Astrocyte of the spinal cord (primary cell): ENCODE measurements at regions not wholly inside any gene's neighbourhood (a gene's known extent, or its start where the extent isn't known, plus 50 kb on each side); places are given as distances from the start of the nearest gene placed in this dataset.

Source experiments
- DNase-seq: peaks from one replicate; pipeline ENCODE4 v3.0.0; 2011; ENCODE audit warnings: low read depth, low spot score
- H3K4me3 ChIP-seq: 2 replicates; pipeline ENCODE4 v1.5.1; 2011; ENCODE audit warnings: low read depth, mild to moderate bottlenecking, low read length, moderate library complexity
- in situ Hi-C: cut with HindIII; loops from 2 replicates; pipeline ENCODE4 v1.10.0; 2017; ENCODE audit warnings: low sequenced_read_pairs
- TF ChIP-seq, protein P1 (sequence below): IDR thresholded peaks from 2 replicates; pipeline ENCODE4 v1.5.1; 2012; ENCODE audit warnings: low read depth, mild to moderate bottlenecking, low read length, inconsistent platforms

DNA sequence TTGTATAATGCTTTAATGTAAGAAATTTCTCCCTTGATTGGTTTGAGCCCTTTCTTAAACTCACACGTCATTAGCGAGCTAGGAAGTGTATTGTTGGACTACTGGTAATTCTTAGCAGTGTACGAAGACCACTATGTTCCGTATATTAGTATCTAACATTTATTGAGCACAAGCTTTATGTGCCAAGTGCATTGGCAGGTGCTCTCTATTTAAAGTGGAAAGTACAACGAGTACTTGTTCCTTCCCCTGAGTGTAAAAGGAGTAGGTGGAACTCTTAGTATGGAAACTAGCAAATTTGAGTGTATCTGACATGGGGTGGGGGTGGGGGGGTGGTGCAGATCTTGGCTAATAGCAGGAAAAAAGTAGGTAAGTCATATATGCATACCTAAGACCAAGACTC, 594.7 kb downstream of the FGF9 start:
- in situ Hi-C loops: no loop called here
- no peak for DNase-seq

GRCh38 chr13:22270881-22271280, 600.0 kb downstream of the FGF9 start:
- TF ChIP-seq, protein P1, sequence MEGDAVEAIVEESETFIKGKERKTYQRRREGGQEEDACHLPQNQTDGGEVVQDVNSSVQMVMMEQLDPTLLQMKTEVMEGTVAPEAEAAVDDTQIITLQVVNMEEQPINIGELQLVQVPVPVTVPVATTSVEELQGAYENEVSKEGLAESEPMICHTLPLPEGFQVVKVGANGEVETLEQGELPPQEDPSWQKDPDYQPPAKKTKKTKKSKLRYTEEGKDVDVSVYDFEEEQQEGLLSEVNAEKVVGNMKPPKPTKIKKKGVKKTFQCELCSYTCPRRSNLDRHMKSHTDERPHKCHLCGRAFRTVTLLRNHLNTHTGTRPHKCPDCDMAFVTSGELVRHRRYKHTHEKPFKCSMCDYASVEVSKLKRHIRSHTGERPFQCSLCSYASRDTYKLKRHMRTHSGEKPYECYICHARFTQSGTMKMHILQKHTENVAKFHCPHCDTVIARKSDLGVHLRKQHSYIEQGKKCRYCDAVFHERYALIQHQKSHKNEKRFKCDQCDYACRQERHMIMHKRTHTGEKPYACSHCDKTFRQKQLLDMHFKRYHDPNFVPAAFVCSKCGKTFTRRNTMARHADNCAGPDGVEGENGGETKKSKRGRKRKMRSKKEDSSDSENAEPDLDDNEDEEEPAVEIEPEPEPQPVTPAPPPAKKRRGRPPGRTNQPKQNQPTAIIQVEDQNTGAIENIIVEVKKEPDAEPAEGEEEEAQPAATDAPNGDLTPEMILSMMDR: no peak
- in situ Hi-C loops: no loop called here
- no peak overlapping the region for H3K4me3 ChIP-seq
- DNase-seq: no peak

More for the DNA sequence above, 594.7 kb downstream of the FGF9 start:
- no peak overlapping the region for H3K4me3 ChIP-seq
- TF ChIP-seq, protein P1: no peak

DNA sequence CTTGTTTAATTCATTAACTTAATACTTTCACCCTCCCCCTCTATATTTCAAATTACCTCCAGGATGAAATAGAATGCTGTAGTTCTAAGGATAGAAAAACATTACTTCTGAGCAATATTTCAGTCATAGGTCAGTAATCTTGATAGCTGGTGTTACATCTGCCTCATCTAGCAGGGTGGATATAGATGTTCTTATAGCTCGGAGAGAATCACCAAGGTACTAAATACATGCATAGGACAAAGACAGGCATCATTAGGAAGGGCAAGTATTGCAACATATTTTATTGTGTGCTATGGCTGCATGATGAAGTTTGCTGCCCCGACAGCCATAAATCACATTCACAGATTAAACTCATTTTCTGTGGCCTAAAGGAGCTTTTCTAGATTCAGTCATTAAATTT, 601.0 kb downstream of the FGF9 start:
- no peak for DNase-seq
- TF ChIP-seq, protein P1: no peak
- in situ Hi-C loops: no loop called here
- no peak overlapping the region for H3K4me3 ChIP-seq

- no peak for DNase-seq
- TF ChIP-seq, protein P1: no peak
- in situ Hi-C loops: no loop called here
- no peak overlapping the region for H3K4me3 ChIP-seq
Observed at GRCh38 chr13:22275393-22275792, 604.5 kb downstream of the FGF9 start.

GRCh38 chr13:22276616-22277015, 605.7 kb downstream of the FGF9 start:
- DNase-seq: no peak
- H3K4me3 ChIP-seq: no peak overlapping the region
- TF ChIP-seq, protein P1: no peak
- in situ Hi-C loops: no loop called here

DNA sequence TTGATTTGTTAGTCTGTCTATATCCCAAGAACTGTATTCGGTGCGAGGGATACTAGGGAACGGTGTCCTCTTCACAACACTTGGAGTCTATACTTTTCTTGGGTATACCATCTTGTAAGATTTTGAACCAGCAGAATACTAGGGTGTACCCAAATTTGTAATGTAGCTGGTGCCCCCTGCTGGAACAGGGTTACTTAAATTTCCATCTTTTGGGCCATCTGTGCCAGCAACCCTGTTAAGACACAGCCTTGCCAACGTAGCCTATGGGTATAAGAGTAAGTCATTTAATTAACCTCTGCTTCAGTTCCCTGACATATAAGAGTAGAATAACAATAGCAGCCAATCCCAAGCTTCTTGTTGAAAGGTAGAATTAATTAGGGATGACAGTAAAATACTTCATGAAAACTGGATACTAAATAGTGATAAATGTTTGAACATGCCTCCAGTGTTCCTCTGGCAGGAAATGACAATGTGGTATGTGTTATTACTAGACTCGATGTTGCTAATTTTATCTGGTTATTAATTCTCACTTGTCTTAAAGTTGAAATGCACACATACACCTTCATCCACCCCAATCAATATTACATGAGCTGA, 607.6 kb downstream of the FGF9 start:
- H3K4me3 ChIP-seq: no peak overlapping the region
- TF ChIP-seq, protein P1: no peak
- DNase-seq: no peak
- in situ Hi-C loops: no loop called here
